Parathyroid adenoma (tissue), 2 donors: ENCODE measurements at regions not wholly inside any gene's neighbourhood (a gene's known extent, or its start where the extent isn't known, plus 50 kb on each side); places are given as distances from the start of the nearest gene placed in this dataset.
"Not testable (repeated sequence)": the region's sequence is repeated elsewhere in the genome, so short reads cannot be mapped to it uniquely, and the experiment has no call there.

Experiments used
- H2AFZ ChIP-seq: fragments of 300-600 bp; sonication (generic); one replicate; pipeline ENCODE4 v1.7.0; 2017; ENCODE audit warnings: antibody characterized with exemption, mild to moderate bottlenecking
- H3K27ac ChIP-seq: fragments of 300-600 bp; sonication (generic); one replicate; pipeline ENCODE4 v1.7.0; 2017
- H3K27me3 ChIP-seq: fragments of 300-600 bp; sonication (generic); one replicate; pipeline ENCODE4 v1.7.0; 2017; ENCODE audit warnings: low read length; ENCODE audit not compliant: control insufficient read depth, insufficient read depth
- H3K36me3 ChIP-seq: fragments of 300-600 bp; sonication (generic); one replicate; pipeline ENCODE4 v1.7.0; 2017; ENCODE audit warnings: low read length; ENCODE audit not compliant: control insufficient read depth, insufficient read depth
- H3K4me1 ChIP-seq: fragments of 300-600 bp; sonication (generic); one replicate; pipeline ENCODE4 v1.7.0; 2017; ENCODE audit warnings: control low read depth
- H3K4me2 ChIP-seq: fragments of 300-600 bp; sonication (generic); one replicate; pipeline ENCODE4 v1.7.0; 2017; ENCODE audit warnings: low read length
- H3K4me3 ChIP-seq: fragments of 300-600 bp; sonication (generic); one replicate; pipeline ENCODE4 v1.7.0; 2017; ENCODE audit warnings: low read depth, low read length
- H3K79me2 ChIP-seq: fragments of 300-600 bp; sonication (generic); one replicate; pipeline ENCODE4 v1.7.0; 2017; ENCODE audit warnings: control low read depth
- H3K9ac ChIP-seq: fragments of 300-600 bp; sonication (generic); one replicate; pipeline ENCODE4 v1.7.0; 2017; ENCODE audit warnings: mild to moderate bottlenecking
- H3K9me3 ChIP-seq: fragments of 300-600 bp; sonication (generic); one replicate; pipeline ENCODE4 v1.7.0; 2017; ENCODE audit warnings: low read length; ENCODE audit not compliant: control insufficient read depth
- CTCF ChIP-seq: fragments of 300-600 bp; sonication (generic); IDR thresholded peaks from one replicate; pipeline ENCODE4 v1.7.0; 2017; ENCODE audit warnings: antibody characterized with exemption, mild to moderate bottlenecking
- donor health status: primary hyperparathyroidism.

GRCh38 chr11:80284946-80285785, 844.3 kb upstream of the TENM4 start:
- no peak overlapping the region for H3K9ac ChIP-seq
- no peaks in the 10 kb centered on the region for H3K36me3 ChIP-seq
- no peak overlapping the region for H3K27ac ChIP-seq
- no peaks in the 10 kb centered on the region for H3K27me3 ChIP-seq
- H3K79me2 ChIP-seq, result no peaks in the 10 kb centered on the region
- no peaks in the 10 kb centered on the region for H3K4me1 ChIP-seq
- H2AFZ ChIP-seq, result no peak overlapping the region
- H3K9me3 ChIP-seq, result no peaks in the 10 kb centered on the region
- no peak overlapping the region for H3K4me2 ChIP-seq
- no peak for TF ChIP-seq CTCF
- no peak overlapping the region for H3K4me3 ChIP-seq

- no peak overlapping the region for H3K4me3 ChIP-seq
- no peak for TF ChIP-seq CTCF
- H3K4me2 ChIP-seq, result no peak overlapping the region
- no peak overlapping the region for H3K9ac ChIP-seq
- no peaks in the 10 kb centered on the region for H3K27me3 ChIP-seq
- H3K27ac ChIP-seq, result no peak overlapping the region
- H3K9me3 ChIP-seq, result no peaks in the 10 kb centered on the region
- H3K79me2 ChIP-seq, result no peaks in the 10 kb centered on the region
- no peak overlapping the region for H2AFZ ChIP-seq
- no peaks in the 10 kb centered on the region for H3K4me1 ChIP-seq
- no peaks in the 10 kb centered on the region for H3K36me3 ChIP-seq
These were observed 841.8 kb upstream of the TENM4 start for GRCh38 chr11:80282643-80283042.

- no peaks in the 10 kb centered on the region for H3K27me3 ChIP-seq
- no peak overlapping the region for H2AFZ ChIP-seq
- no peaks in the 10 kb centered on the region for H3K79me2 ChIP-seq
- no peaks in the 10 kb centered on the region for H3K4me1 ChIP-seq
- H3K4me3 ChIP-seq, result no peak overlapping the region
- no peak overlapping the region for H3K27ac ChIP-seq
- H3K9me3 ChIP-seq, result no peaks in the 10 kb centered on the region
- H3K4me2 ChIP-seq, result no peak overlapping the region
- H3K9ac ChIP-seq, result no peak overlapping the region
- H3K36me3 ChIP-seq, result no peaks in the 10 kb centered on the region
- no peak for TF ChIP-seq CTCF
These were observed 840.4 kb upstream of the TENM4 start for GRCh38 chr11:80281194-80281593.

- no peak overlapping the region for H3K4me3 ChIP-seq
- TF ChIP-seq CTCF, result no peak
- H3K79me2 ChIP-seq, result no peaks in the 10 kb centered on the region
- no peak overlapping the region for H2AFZ ChIP-seq
- no peak overlapping the region for H3K9ac ChIP-seq
- H3K4me2 ChIP-seq, result no peak overlapping the region
- H3K27ac ChIP-seq, result no peak overlapping the region
- no peaks in the 10 kb centered on the region for H3K36me3 ChIP-seq
- H3K4me1 ChIP-seq, result no peaks in the 10 kb centered on the region
- no peaks in the 10 kb centered on the region for H3K9me3 ChIP-seq
- H3K27me3 ChIP-seq, result no peaks in the 10 kb centered on the region
These were observed 839.9 kb upstream of the TENM4 start for GRCh38 chr11:80280737-80281136.

GRCh38 chr11:80261776-80262175, 820.9 kb upstream of the TENM4 start:
- H3K9me3 ChIP-seq, result no peaks in the 10 kb centered on the region
- no peaks in the 10 kb centered on the region for H3K36me3 ChIP-seq
- TF ChIP-seq CTCF, result no peak
- H3K27ac ChIP-seq, result no peak overlapping the region
- H3K4me2 ChIP-seq, result no peak overlapping the region
- no peak overlapping the region for H2AFZ ChIP-seq
- no peak overlapping the region for H3K4me3 ChIP-seq
- no peaks in the 10 kb centered on the region for H3K4me1 ChIP-seq
- no peak overlapping the region for H3K9ac ChIP-seq
- H3K27me3 ChIP-seq, result no peaks in the 10 kb centered on the region
- H3K79me2 ChIP-seq, result no peaks in the 10 kb centered on the region

- H3K4me1 ChIP-seq, H3K9ac ChIP-seq, H3K4me2 ChIP-seq, H3K27me3 ChIP-seq, H2AFZ ChIP-seq, H3K27ac ChIP-seq, H3K9me3 ChIP-seq, H3K4me3 ChIP-seq, H3K36me3 ChIP-seq, H3K79me2 ChIP-seq: not testable (repeated sequence)
These were observed 816.6 kb upstream of the TENM4 start for GRCh38 chr11:80257319-80258015.
